HG02970 (cell line): ENCODE measurements at regions not wholly inside any gene's neighbourhood (a gene's known extent, or its start where the extent isn't known, plus 50 kb on each side); places are given as distances from the start of the nearest gene placed in this dataset.
"Not testable (repeated sequence)": the region's sequence is repeated elsewhere in the genome, so short reads cannot be mapped to it uniquely, and the experiment has no call there.

Experiments used
- ATAC-seq: cut with Tn5 transposase; IDR thresholded peaks from one replicate; pipeline ENCODE4 v1.9.1; 2021; ENCODE audit warnings: mild to moderate bottlenecking, moderate library complexity, moderate number of reproducible peaks; ENCODE audit not compliant: unreplicated experiment, low FRiP score

DNA sequence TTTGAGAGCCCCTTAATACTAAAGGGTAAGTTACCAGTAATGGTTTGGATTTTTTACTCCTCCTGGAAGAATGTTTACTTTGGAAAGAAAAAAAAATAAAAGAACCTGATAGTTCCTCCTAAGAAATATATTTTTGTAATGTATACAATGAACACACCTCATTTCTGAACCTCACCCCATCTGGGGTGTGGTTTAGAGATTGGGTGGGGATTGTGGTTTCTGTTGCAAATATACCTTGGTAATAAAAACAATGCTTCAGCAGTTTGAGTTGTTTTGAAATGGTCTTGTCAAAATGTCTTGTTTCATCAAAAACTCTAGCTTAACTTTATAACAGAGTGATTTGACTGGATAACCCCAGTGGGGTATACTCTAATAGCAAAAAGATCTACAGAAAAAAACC lies 448.9 kb upstream of the MEIS1 start:
- no peak for ATAC-seq

- no peak for ATAC-seq
Observed at GRCh38 chr2:65980531-65980930, 454.4 kb upstream of the MEIS1 start.

- no peak for ATAC-seq
Observed at GRCh38 chr2:65979446-65979845, 455.5 kb upstream of the MEIS1 start.

- no peak for ATAC-seq
Observed at GRCh38 chr2:65974067-65974723, 460.7 kb upstream of the MEIS1 start.

GRCh38 chr2:65969161-65969560 lies 465.8 kb upstream of the MEIS1 start:
- ATAC-seq: no peak

DNA sequence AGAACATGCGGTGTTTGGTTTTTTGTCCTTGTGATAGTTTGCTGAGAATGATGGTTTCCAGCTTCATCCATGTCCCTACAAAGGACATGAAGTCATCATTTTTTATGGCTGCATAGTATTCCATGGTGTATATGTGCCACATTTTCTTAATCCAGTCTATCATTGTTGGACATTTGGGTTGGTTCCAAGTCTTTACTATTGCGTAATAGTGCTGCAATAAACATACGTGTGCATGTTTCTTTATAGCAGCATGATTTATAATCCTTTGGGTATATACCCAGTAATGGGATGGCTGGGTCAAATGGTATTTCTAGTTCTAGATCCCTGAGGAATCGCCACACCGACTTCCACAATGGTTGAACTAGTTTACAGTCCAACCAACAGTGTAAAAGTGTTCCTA lies 471.6 kb upstream of the MEIS1 start:
- ATAC-seq: not testable (repeated sequence)

DNA sequence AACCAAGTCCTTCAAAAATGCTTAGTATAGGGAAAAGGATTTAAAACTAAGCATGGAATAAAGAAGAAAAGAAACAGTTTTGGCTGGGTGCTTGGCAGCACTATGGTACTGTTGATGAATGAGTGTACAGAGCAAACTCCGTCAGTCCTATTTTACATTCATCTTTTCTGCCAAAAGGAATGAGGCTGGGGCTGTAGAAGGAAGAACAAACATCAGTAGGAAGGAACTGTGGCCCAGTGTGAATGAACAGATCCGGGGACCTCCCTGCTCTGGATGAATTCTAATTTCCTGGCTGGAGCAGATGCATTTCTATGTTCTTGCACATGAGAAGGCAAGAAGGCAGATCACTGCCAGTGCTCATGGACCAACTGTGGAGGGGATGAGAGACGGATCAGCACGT lies 474.0 kb upstream of the MEIS1 start:
- ATAC-seq: no peak

DNA sequence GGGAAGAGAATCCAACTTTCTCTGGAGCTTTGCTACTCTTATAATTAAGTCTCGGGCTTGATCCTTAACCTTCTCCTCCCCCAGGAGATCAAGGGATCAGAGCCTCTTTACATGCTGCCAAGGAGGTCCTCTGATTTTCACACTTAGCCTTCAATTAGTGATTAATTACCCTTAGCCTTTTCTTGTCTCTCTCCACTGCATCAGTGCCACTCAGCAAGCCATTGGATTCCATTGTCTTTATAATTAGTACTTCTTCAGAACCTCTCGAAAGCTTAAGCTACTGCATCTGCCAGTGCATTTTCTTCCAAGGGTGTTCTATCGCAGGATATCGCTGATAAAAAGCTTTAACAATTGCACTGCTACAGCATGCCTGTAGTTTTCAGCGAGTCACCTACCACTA lies 477.0 kb upstream of the MEIS1 start:
- no peak for ATAC-seq

GRCh38 chr2:65957454-65957853 lies 477.5 kb upstream of the MEIS1 start:
- no peak for ATAC-seq

- no peak for ATAC-seq
Observed at GRCh38 chr2:65955259-65955658, 479.7 kb upstream of the MEIS1 start.

DNA sequence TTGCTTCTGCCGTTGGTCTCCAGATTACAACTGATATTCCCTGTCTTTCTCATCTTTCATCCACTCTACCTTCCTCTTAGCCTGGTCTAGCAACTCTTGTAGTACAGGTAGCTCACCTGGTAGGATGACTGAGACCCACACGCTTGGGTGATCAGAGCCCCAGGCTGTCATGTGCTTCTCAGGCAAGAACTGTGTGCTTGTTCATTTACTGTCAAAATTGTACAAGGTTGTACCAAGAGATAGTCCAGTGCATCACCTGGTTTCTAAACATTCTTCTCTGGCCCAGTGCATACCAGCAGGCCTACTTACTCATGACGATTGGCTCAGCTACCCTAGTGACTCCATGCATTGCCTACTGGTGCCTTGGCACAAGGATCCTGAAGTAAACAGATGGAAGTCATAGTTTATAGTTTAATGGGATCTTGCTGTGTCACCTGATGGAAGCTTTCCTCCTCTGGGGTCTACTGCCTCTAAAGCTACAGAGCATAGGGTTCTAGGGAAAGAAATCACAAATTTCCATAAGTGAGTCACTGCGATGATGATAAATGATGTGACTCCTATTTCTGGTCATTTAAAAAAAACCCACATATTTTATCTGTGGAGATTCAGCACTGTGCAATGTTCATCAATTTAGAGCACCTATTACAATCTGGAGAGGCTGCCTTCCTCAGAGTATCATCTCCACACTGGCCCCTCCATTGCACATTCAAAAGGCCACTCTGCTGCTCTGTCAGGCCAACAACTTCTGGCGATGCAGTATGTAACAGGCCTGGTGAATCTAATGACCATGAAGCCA lies 481.8 kb upstream of the MEIS1 start:
- no peak for ATAC-seq

DNA sequence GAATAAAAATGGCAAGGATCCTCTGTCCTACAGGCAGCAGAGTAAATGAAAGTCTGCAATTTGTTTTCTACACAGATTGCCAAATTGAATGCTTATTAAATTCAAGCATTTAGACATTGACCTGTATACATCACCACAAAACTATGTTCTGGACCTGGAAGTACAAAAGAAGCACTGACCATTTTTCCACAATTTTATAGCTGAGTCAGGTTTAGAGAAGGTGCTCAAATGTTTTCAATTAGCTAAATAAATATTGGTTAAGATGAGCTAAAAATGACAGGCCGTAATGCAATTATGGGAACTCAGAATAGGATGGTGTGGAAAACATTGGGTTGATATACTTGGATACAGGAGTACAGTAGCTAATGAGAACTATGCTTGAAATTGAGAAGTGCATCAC lies 490.7 kb upstream of the MEIS1 start:
- no peak for ATAC-seq

DNA sequence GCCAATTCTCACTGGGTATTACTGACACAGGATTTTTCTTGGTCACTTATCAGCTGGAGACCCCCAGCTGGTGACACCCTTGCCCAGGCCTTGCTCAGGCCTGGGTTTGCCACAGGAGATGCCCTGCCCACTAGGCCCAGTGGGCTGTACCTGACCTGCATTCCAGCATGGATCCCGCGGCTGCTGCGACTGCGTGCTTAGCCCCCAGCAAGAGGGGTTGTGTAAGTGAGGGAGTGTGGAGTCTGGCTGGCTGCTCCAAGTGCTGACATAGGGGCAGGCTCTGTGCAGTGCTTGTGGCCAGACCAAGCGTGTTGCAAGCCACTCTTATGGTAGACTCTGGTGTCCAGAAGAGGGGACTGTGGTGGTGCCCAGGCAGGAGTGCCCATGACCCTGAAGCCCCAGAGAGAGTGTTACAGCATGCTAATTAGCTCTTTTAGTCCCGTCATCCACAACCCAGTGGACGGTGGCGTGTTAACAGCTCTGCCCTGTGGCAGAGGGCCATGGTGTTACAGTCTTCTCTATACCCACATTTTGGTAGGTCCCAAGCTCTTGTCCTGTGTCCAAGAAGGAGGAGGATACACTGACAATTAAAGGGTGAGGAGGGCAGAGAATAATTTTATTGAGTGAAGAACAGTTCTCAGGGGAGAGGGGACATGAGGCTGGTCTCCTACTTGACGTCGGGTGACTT lies 491.7 kb upstream of the MEIS1 start:
- no peak for ATAC-seq

DNA sequence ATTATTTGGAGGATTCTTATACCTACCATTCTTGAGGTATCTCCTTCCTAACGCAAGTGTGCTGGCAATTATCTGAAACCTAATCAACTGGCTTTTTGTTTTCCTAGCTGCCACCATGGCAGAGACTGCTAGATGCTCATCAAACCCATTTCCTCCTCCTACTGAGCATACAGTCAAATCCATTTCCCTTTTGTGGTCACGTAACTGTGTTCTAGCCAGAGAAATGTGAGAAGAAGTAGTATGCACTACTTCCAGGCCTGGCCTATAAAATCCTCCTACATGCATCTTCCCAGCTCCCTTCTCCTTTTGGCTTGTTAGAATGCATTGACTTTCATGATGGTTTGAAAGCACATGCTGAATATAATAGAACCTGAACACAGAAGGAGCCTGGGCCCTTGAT lies 494.1 kb upstream of the MEIS1 start:
- ATAC-seq: no peak

DNA sequence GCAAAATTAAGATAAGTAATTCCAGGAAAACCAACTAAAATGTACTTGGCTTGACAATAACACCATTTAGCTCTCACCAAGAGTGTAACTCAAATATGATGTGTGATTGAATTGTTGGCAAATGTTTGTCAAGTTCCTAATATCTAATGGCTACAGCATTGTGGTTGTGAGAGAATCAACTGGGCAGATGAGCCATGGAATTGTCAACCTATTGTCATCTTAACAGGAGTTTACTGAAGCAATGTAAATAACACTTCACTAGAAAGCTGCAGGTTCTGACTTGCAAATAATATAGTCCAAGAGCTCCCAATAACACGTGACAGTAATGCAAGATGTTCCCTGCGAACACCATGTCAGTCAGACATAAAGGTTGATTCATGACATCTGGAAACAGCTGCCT lies 495.2 kb upstream of the MEIS1 start:
- no peak for ATAC-seq

- no peak for ATAC-seq
Observed at GRCh38 chr2:65937379-65938160, 497.4 kb upstream of the MEIS1 start.

- ATAC-seq: no peak
Observed at GRCh38 chr2:65934992-65935629, 499.8 kb upstream of the MEIS1 start.

DNA sequence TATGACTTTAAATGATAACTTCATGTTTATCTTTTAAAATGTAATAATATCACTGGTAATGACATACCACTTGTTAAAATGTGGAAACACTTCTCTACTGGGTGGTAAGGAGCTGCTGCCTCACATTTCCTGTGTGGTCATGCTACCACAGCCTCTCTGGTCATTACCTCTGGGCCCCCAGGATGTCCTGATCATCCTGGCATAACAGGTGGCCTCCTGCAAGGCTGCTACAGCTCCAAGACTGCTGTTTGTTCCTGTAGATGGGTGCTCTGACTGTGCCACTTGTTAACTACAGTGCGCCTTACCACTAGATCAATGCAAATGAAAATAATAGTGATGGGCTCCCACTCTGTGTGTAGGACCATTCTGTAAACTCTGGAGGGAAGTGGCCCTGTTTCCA lies 500.2 kb upstream of the SPRED2 start:
- no peak for ATAC-seq

GRCh38 chr2:65931056-65931455 lies 498.7 kb upstream of the SPRED2 start:
- ATAC-seq: no peak

DNA sequence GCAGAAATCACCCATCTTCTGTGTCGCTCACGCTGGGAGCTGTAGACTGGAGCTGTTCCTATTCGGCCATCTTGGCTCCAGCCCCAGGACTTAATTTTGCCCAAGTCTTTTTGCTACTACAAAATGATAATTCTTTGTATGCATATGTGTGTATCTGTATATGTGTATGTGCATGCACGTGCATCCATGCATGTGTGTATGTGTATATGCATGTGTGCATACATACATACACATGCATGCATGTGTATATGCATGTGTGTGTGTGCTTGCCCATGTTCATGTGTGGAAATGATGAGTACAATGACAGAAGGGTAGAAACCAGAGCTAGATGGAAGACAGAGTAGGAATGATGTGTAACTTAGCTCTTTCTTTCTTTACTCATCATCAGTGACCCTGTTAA lies 497.9 kb upstream of the SPRED2 start:
- no peak for ATAC-seq
